ENCODE measurements at regions not wholly inside any gene's neighbourhood (a gene's known extent, or its start where the extent isn't known, plus 50 kb on each side); places are given as distances from the start of the nearest gene placed in this dataset.

DNA sequence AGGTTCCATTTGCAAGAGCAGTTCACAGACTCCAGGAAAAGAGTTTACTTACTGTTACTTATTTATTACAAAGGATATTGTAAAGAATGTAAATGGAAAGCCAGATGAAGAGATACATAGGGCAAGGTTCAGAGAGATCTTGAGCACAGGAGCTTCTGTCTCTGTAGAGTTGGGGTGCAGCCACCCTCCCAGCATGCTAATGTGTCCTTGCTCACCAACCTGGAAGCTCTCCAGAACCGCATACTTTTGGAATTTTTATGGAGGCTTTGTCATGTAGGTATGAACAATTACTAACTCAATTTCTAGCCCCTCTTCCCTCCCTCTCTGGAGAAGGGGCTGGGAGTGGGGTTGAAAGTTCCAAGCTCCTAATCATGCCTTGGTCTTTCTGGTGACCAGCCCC is 857.2 kb downstream of the RPA4 start:
- H3K4me1 ChIP-seq (ENCODE audit: insufficient read depth, low read length): no peaks in the 10 kb centered on the region
- H3K4me3 ChIP-seq (ENCODE audit: insufficient read depth, low read length): no peak overlapping the region
- H3K4me2 ChIP-seq (ENCODE audit: insufficient read depth, low read length): no peak overlapping the region
- H3K79me2 ChIP-seq (ENCODE audit: insufficient read depth, low read length): no peaks in the 10 kb centered on the region
- DNase-seq (ENCODE audit: insufficient read length, low spot score, missing footprints): no peak
- H3K9me3 ChIP-seq (ENCODE audit: low read depth, low read length): no peaks in the 10 kb centered on the region
- no peak overlapping the region for H3K27ac ChIP-seq (ENCODE audit: low read depth, low read length)
- no peaks in the 10 kb centered on the region for H3K27me3 ChIP-seq (ENCODE audit: insufficient read depth, low read length)
- no peaks in the 10 kb centered on the region for H4K20me1 ChIP-seq (ENCODE audit: insufficient read depth, low read length)
- no peaks in the 10 kb centered on the region for H3K36me3 ChIP-seq (ENCODE audit: insufficient read depth, low read length)
- no peak overlapping the region for H2AFZ ChIP-seq (ENCODE audit: low read length)
- TF ChIP-seq, protein P1, sequence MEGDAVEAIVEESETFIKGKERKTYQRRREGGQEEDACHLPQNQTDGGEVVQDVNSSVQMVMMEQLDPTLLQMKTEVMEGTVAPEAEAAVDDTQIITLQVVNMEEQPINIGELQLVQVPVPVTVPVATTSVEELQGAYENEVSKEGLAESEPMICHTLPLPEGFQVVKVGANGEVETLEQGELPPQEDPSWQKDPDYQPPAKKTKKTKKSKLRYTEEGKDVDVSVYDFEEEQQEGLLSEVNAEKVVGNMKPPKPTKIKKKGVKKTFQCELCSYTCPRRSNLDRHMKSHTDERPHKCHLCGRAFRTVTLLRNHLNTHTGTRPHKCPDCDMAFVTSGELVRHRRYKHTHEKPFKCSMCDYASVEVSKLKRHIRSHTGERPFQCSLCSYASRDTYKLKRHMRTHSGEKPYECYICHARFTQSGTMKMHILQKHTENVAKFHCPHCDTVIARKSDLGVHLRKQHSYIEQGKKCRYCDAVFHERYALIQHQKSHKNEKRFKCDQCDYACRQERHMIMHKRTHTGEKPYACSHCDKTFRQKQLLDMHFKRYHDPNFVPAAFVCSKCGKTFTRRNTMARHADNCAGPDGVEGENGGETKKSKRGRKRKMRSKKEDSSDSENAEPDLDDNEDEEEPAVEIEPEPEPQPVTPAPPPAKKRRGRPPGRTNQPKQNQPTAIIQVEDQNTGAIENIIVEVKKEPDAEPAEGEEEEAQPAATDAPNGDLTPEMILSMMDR (IDR thresholded peaks at IDR 0.05; ENCODE audit: extremely low read depth, low read depth, low read length): no peak

- no peaks in the 10 kb centered on the region for H3K4me1 ChIP-seq (ENCODE audit: insufficient read depth, low read length)
- no peak overlapping the region for H3K4me3 ChIP-seq (ENCODE audit: insufficient read depth, low read length)
- no peaks in the 10 kb centered on the region for H3K79me2 ChIP-seq (ENCODE audit: insufficient read depth, low read length)
- no peaks in the 10 kb centered on the region for H3K27me3 ChIP-seq (ENCODE audit: insufficient read depth, low read length)
- no peaks in the 10 kb centered on the region for H3K36me3 ChIP-seq (ENCODE audit: insufficient read depth, low read length)
- no peak overlapping the region for H2AFZ ChIP-seq (ENCODE audit: low read length)
- H3K9me3 ChIP-seq (ENCODE audit: low read depth, low read length): no peaks in the 10 kb centered on the region
- H3K4me2 ChIP-seq (ENCODE audit: insufficient read depth, low read length): no peak overlapping the region
- H3K27ac ChIP-seq (ENCODE audit: low read depth, low read length): no peak overlapping the region
- no peaks in the 10 kb centered on the region for H4K20me1 ChIP-seq (ENCODE audit: insufficient read depth, low read length)
- no peak for DNase-seq (ENCODE audit: insufficient read length, low spot score, missing footprints)
- TF ChIP-seq, protein P1 (IDR thresholded peaks at IDR 0.05; ENCODE audit: extremely low read depth, low read depth, low read length): peak; percentile 22
Measured at GRCh38 chrX:97743014-97743413, 859.3 kb downstream of the RPA4 start.

DNA sequence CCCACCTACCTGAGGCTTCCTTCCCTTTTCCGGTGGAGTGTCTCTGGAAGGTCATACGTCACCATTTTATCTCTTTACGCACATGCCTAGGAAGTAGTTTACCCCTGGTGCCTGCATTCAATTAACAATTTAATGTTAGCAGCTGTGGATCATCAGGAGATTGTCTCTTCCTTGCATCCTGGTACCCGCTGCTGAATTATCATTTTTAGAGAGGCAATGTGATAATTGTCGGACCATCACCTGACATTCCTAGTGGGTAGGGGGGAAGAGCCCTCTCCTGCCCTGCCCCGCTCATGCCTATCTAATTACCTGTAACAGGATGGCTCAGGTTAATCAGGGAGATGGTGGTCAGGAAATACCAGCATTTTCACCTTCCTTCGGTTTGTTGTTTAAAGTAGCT is 863.6 kb downstream of the RPA4 start:
- Histone ChIP-seq H3K36me3 (ENCODE audit: insufficient read depth, low read length) (no peaks in the 10 kb centered on the region), H3K27ac (ENCODE audit: low read depth, low read length) (no peak overlapping the region), H3K4me2 (ENCODE audit: insufficient read depth, low read length) (no peak overlapping the region), H3K4me3 (ENCODE audit: insufficient read depth, low read length) (no peak overlapping the region), H3K4me1 (ENCODE audit: insufficient read depth, low read length) (no peaks in the 10 kb centered on the region), H3K9me3 (ENCODE audit: low read depth, low read length) (no peaks in the 10 kb centered on the region), H4K20me1 (ENCODE audit: insufficient read depth, low read length) (no peaks in the 10 kb centered on the region), H3K79me2 (ENCODE audit: insufficient read depth, low read length) (no peaks in the 10 kb centered on the region), H3K27me3 (ENCODE audit: insufficient read depth, low read length) (no peaks in the 10 kb centered on the region), H2AFZ (ENCODE audit: low read length) (no peak overlapping the region)
- DNase-seq (ENCODE audit: insufficient read length, low spot score, missing footprints): no peak
- TF ChIP-seq, protein P1 (IDR thresholded peaks at IDR 0.05; ENCODE audit: extremely low read depth, low read depth, low read length): no peak

DNA sequence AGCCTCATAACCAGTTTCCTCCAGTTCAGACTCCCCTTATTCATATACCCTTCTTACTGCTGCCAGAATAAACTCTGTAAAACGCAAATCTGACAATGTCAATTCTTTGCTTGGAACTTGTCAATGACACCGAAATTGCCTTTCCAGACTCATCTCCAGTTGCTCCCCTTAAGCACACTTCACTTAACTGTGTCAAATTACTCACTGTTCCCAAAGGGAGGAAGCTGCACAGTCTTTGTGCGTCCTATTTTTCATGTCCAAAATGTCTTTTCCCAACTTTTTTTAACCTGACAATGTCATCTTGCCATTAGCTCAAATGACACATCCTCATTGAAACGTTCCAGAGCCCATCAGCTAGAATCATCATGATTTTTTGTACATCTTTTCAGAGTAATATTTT is 867.3 kb downstream of the RPA4 start:
- Histone ChIP-seq H3K36me3 (ENCODE audit: insufficient read depth, low read length) (no peaks in the 10 kb centered on the region), H3K4me1 (ENCODE audit: insufficient read depth, low read length) (no peaks in the 10 kb centered on the region), H3K27me3 (ENCODE audit: insufficient read depth, low read length) (no peaks in the 10 kb centered on the region), H3K9me3 (ENCODE audit: low read depth, low read length) (no peaks in the 10 kb centered on the region), H2AFZ (ENCODE audit: low read length) (no peak overlapping the region), H3K4me3 (ENCODE audit: insufficient read depth, low read length) (no peak overlapping the region), H3K79me2 (ENCODE audit: insufficient read depth, low read length) (no peaks in the 10 kb centered on the region), H4K20me1 (ENCODE audit: insufficient read depth, low read length) (no peaks in the 10 kb centered on the region), H3K4me2 (ENCODE audit: insufficient read depth, low read length) (no peak overlapping the region), H3K27ac (ENCODE audit: low read depth, low read length) (no peak overlapping the region)
- TF ChIP-seq, protein P1 (IDR thresholded peaks at IDR 0.05; ENCODE audit: extremely low read depth, low read depth, low read length): no peak
- DNase-seq (ENCODE audit: insufficient read length, low spot score, missing footprints): no peak

Measured in osteoblast (primary cell).